ENCODE measurements at regions not wholly inside any gene's neighbourhood (a gene's known extent, or its start where the extent isn't known, plus 50 kb on each side); places are given as distances from the start of the nearest gene placed in this dataset.
"Not testable (repeated sequence)": the region's sequence is repeated elsewhere in the genome, so short reads cannot be mapped to it uniquely, and the experiment has no call there.

DNA sequence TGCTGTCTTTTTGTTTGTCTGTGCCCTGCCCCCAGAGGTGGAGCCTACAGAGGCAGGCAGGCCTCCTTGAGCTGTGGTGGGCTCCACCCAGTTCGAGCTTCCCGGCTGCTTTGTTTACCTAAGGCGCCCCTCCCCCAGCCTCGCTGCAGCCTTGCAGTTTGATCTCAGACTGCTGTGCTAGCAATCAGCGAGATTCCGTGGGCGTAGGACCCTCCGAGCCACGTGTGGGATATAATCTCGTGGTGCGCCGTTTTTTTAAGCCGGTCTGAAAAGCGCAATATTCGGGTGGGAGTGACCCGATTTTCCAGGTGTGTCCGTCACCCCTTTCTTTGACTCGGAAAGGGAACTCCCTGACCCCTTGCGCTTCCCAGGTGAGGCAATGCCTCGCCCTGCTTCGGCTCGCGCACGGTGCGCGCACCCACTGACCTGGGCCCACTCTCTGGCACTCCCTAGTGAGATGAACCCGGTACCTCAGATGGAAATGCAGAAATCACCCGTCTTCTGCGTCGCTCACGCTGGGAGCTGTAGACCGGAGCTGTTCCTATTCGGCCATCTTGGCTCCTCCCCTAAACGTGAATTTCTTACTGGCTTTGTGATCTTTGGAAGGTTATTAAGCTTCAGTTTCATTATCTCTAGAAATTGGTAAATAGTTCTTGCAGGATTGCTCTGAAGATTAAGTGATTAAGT is 196.2 kb upstream of the ADO start:
- 84% methylated on average over 10 of the region's 34 CpGs for WGBS (ENCODE audit: insufficient coverage)
- H4K20me1 ChIP-seq (ENCODE audit: control insufficient read depth, insufficient read depth, low read length, poor library complexity, severe bottlenecking); H3K4me3 ChIP-seq (ENCODE audit: control extremely low read depth in 1 of 5, extremely low read depth in 1 of 5, insufficient read depth in 1 of 5, low read depth in 2 of 5, low read length in 4 of 5); H3K27ac ChIP-seq (ENCODE audit: low read length in 2 of 2); POLR2A ChIA-PET; H3K9me3 ChIP-seq (ENCODE audit: control extremely low read depth in 1 of 3, control insufficient read depth in 2 of 3, insufficient read depth in 1 of 3, low read length in 2 of 3); ATAC-seq (ENCODE audit: low read depth); H3K4me3 Mint-ChIP-seq; intact Hi-C loops (cut with micrococcal nuclease); H3K4me1 ChIP-seq (ENCODE audit: control insufficient read depth in 2 of 2, insufficient read depth in 2 of 2, low read length in 2 of 2); H3K27me3 Mint-ChIP-seq; H3K36me3 ChIP-seq (replicated peaks in 1 of 2; ENCODE audit: control extremely low read depth in 1 of 2, control insufficient read depth in 1 of 2, extremely low read depth in 1 of 2, insufficient read depth in 2 of 2, low read length in 1 of 2); H3K9ac ChIP-seq (ENCODE audit: low read length); H3K27me3 ChIP-seq (replicated peaks in 1 of 4; ENCODE audit: control extremely low read depth in 1 of 4, control insufficient read depth in 3 of 4, insufficient read depth in 4 of 4, low read length in 3 of 4); H3K4me1 Mint-ChIP-seq; DNase-seq; H2AFZ ChIP-seq (ENCODE audit: insufficient read depth, low read depth, low read length, poor library complexity, severe bottlenecking); H3K4me2 ChIP-seq (replicated peaks; ENCODE audit: low read depth, low read length, poor library complexity, severe bottlenecking); H3K27ac Mint-ChIP-seq; H3K9me3 Mint-ChIP-seq (ENCODE audit: insufficient read depth); H3K79me2 ChIP-seq (ENCODE audit: control insufficient read depth, insufficient read depth, low read length): not testable (repeated sequence)
- CTCF ChIA-PET: interaction anchor here (1.0 to 9.2 kb wide), 10 partner anchors 14 to 1112 kb away, joined by 3 to 204 read pairs (median 32); partner anchors contain the start of gene EGR2

DNA sequence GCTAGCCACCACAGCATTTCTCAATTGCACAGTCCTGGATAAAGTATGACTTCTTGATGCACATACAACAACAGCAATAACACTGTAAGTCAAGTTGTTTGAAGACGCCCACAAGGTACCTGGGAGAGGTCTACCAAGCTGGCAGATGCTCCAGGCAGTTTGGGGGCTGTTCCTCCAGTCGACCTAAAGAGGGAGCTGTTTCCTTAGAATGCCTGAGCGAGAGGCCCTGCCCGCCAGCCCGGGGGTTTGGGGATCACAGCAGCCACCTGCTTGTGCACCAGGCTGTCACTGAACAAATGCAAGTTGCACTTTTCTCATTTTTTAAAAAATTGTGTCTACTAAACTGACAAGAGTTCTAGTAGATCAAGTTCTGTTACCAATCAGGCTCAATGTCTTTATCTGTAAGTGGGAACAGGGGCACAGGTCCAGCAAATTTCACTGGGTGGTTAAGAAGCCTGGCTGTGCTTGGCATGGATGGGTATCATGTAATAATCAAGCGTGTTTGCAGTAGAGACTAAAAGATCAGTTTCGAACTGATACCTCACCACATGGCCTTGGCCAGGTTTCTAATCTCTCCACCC is 193.8 kb upstream of the ADO start:
- Histone ChIP-seq H3K79me2 (ENCODE audit: control insufficient read depth, insufficient read depth, low read length) (no peaks in the 10 kb centered on the region), H3K9ac (ENCODE audit: low read length) (no peak overlapping the region), H3K9me3 (ENCODE audit: control extremely low read depth in 1 of 3, control insufficient read depth in 2 of 3, insufficient read depth in 1 of 3, low read length in 2 of 3) (no peaks in the 10 kb centered on the region), H3K36me3 (replicated peaks in 1 of 2; ENCODE audit: control extremely low read depth in 1 of 2, control insufficient read depth in 1 of 2, extremely low read depth in 1 of 2, insufficient read depth in 2 of 2, low read length in 1 of 2) (no peaks in the 10 kb centered on the region), H3K4me2 (replicated peaks; ENCODE audit: low read depth, low read length, poor library complexity, severe bottlenecking) (peak overlapping the region; percentile 25), H3K27me3 (replicated peaks in 1 of 4; ENCODE audit: control extremely low read depth in 1 of 4, control insufficient read depth in 3 of 4, insufficient read depth in 4 of 4, low read length in 3 of 4) (no peaks in the 10 kb centered on the region), H3K4me1 (ENCODE audit: control insufficient read depth in 2 of 2, insufficient read depth in 2 of 2, low read length in 2 of 2) (peaks cover 5% of the 10 kb centered on the region in 2 donors), H2AFZ (ENCODE audit: insufficient read depth, low read depth, low read length, poor library complexity, severe bottlenecking) (no peak overlapping the region), H4K20me1 (ENCODE audit: control insufficient read depth, insufficient read depth, low read length, poor library complexity, severe bottlenecking) (no peaks in the 10 kb centered on the region), H3K4me3 (ENCODE audit: control extremely low read depth in 1 of 5, extremely low read depth in 1 of 5, insufficient read depth in 1 of 5, low read depth in 2 of 5, low read length in 4 of 5) (no peak overlapping the region), H3K27ac (ENCODE audit: low read length in 2 of 2) (no peak overlapping the region)
- DNase-seq: peak; percentile 87
- no peak overlapping the region for H3K4me3 Mint-ChIP-seq
- peak; percentile 97 for ATAC-seq (ENCODE audit: low read depth)
- ChIA-PET POLR2A (interaction anchor here (1.5 kb wide), 1 partner anchor 207 kb away, joined by 5 read pairs; no protein-coding TSS in a partner anchor), CTCF (interaction anchor here (0.5 to 9.2 kb wide), 55 partner anchors 8 to 690 kb away, joined by 3 to 204 read pairs (median 3); partner anchors contain the start of genes ADO and EGR2)
- H3K27ac Mint-ChIP-seq: no peak overlapping the region
- H3K9me3 Mint-ChIP-seq (ENCODE audit: insufficient read depth): no peaks in the 10 kb centered on the region
- intact Hi-C loops (cut with micrococcal nuclease): loop anchor here (1.0 to 2.0 kb wide), 7 partner anchors 22 to 548 kb away; no protein-coding TSS in a partner anchor
- TF ChIP-seq, protein P1, sequence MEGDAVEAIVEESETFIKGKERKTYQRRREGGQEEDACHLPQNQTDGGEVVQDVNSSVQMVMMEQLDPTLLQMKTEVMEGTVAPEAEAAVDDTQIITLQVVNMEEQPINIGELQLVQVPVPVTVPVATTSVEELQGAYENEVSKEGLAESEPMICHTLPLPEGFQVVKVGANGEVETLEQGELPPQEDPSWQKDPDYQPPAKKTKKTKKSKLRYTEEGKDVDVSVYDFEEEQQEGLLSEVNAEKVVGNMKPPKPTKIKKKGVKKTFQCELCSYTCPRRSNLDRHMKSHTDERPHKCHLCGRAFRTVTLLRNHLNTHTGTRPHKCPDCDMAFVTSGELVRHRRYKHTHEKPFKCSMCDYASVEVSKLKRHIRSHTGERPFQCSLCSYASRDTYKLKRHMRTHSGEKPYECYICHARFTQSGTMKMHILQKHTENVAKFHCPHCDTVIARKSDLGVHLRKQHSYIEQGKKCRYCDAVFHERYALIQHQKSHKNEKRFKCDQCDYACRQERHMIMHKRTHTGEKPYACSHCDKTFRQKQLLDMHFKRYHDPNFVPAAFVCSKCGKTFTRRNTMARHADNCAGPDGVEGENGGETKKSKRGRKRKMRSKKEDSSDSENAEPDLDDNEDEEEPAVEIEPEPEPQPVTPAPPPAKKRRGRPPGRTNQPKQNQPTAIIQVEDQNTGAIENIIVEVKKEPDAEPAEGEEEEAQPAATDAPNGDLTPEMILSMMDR (IDR thresholded peaks at IDR 0.05): peak; percentile 86
- TF ChIP-seq EZH2 (IDR thresholded peaks at IDR 0.05; ENCODE audit: borderline replicate concordance, insufficient read depth, low read depth, low read length, poor library complexity, severe bottlenecking): no peak
- 9% methylated on average over 5 of the region's 7 CpGs for WGBS (ENCODE audit: insufficient coverage)
- no peaks in the 10 kb centered on the region for H3K27me3 Mint-ChIP-seq
- H3K4me1 Mint-ChIP-seq: peaks cover 12% of the 10 kb centered on the region
